ENCODE measurements at regions not wholly inside any gene's neighbourhood (a gene's known extent, or its start where the extent isn't known, plus 50 kb on each side); places are given as distances from the start of the nearest gene placed in this dataset.

GRCh38 chr2:58521803-58522554, 280.9 kb upstream of the FANCL start:
- Histone ChIP-seq H3K27me3 (no peaks in the 10 kb centered on the region), H3K36me3 (replicated peaks in 1 of 2; ENCODE audit: insufficient read depth in 1 of 2, low read depth in 2 of 2) (no peaks in the 10 kb centered on the region), H3K4me1 (peaks cover 6% of the 10 kb centered on the region), H3K4me3 (no peak overlapping the region), H3K27ac (no peak overlapping the region), H3K9me3 (no peaks in the 10 kb centered on the region)
- DNase-seq, result no peak
- WGBS, 2 donors, result 46 to 49% methylated on average over 7 of the region's 7 CpGs
- TF ChIP-seq POLR2A (IDR thresholded peaks at IDR 0.05), result no peak
- TF ChIP-seq, protein P1, sequence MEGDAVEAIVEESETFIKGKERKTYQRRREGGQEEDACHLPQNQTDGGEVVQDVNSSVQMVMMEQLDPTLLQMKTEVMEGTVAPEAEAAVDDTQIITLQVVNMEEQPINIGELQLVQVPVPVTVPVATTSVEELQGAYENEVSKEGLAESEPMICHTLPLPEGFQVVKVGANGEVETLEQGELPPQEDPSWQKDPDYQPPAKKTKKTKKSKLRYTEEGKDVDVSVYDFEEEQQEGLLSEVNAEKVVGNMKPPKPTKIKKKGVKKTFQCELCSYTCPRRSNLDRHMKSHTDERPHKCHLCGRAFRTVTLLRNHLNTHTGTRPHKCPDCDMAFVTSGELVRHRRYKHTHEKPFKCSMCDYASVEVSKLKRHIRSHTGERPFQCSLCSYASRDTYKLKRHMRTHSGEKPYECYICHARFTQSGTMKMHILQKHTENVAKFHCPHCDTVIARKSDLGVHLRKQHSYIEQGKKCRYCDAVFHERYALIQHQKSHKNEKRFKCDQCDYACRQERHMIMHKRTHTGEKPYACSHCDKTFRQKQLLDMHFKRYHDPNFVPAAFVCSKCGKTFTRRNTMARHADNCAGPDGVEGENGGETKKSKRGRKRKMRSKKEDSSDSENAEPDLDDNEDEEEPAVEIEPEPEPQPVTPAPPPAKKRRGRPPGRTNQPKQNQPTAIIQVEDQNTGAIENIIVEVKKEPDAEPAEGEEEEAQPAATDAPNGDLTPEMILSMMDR (IDR thresholded peaks at IDR 0.05), result no peak
- no peak for ATAC-seq
- intact Hi-C loops (cut with DNase I), result no loop called here

DNA sequence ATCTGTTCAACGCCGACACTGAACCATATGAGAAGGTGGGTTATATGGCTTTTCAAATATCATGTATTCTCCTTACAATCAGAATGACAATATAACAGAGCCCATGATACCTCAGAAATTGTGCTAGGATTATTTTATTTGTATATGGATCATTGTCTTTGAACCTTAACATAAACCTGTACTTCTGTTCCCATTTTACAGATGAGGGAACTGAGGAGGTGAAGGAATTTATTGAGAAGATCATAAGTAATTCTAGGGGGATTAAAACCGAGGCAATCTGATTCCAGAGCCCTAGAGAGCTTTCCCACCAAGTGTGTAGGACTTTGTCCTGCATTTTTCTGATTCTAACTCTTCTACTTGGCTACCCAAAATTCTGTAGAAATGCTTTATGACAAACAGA, 279.8 kb upstream of the FANCL start:
- H3K4me1 ChIP-seq, result peaks cover 6% of the 10 kb centered on the region
- no peak overlapping the region for H3K27ac ChIP-seq
- no peaks in the 10 kb centered on the region for H3K9me3 ChIP-seq
- no peaks in the 10 kb centered on the region for H3K27me3 ChIP-seq
- ATAC-seq (no peak), DNase-seq (no peak)
- no peak overlapping the region for H3K4me3 ChIP-seq
- WGBS, 2 donors, result 79 to 80% methylated on average over 3 of the region's 3 CpGs
- H3K36me3 ChIP-seq (replicated peaks in 1 of 2; ENCODE audit: insufficient read depth in 1 of 2, low read depth in 2 of 2), result no peaks in the 10 kb centered on the region
- TF ChIP-seq, protein P1 (IDR thresholded peaks at IDR 0.05), result no peak
- TF ChIP-seq POLR2A (IDR thresholded peaks at IDR 0.05), result no peak
- intact Hi-C loops (cut with DNase I), result no loop called here

- Histone ChIP-seq H3K4me3 (no peak overlapping the region), H3K36me3 (replicated peaks in 1 of 2; ENCODE audit: insufficient read depth in 1 of 2, low read depth in 2 of 2) (no peaks in the 10 kb centered on the region), H3K4me1 (peaks cover 6% of the 10 kb centered on the region), H3K27ac (no peak overlapping the region), H3K27me3 (no peaks in the 10 kb centered on the region), H3K9me3 (no peaks in the 10 kb centered on the region)
- no peak for ATAC-seq
- intact Hi-C loops (cut with DNase I), result no loop called here
- no peak for DNase-seq
- 90 to 94% methylated on average over 2 of the region's 2 CpGs for WGBS, 2 donors
- no peak for TF ChIP-seq POLR2A (IDR thresholded peaks at IDR 0.05)
- TF ChIP-seq, protein P1 (IDR thresholded peaks at IDR 0.05), result no peak
Measured at GRCh38 chr2:58517881-58518280, 276.8 kb upstream of the FANCL start.

DNA sequence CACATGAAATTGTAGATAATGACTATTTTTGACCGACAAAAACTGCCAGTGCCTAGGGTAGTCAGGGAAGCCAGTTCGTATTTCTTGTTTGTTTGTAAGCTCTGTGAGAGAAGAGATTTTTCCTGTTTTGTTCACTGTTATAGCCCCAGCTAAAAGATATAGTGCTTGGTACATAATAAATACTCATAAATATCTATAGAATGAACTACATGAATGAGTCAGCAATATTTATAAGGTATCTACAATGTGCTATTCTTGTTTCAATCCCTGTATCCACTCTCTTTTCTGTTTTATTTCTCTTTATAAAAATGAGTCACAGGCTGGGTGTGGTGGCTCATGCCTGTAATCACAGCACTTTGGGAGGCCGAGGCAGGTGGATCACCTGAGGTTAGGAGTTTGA, 275.6 kb upstream of the FANCL start:
- ATAC-seq, result no peak

More for the DNA sequence above, 275.6 kb upstream of the FANCL start:
- 81 to 83% methylated on average over 3 of the region's 3 CpGs for WGBS, 2 donors
- Histone ChIP-seq H3K27ac (no peak overlapping the region), H3K9me3 (no peaks in the 10 kb centered on the region), H3K36me3 (replicated peaks in 1 of 2; ENCODE audit: insufficient read depth in 1 of 2, low read depth in 2 of 2) (no peaks in the 10 kb centered on the region), H3K4me1 (no peaks in the 10 kb centered on the region), H3K27me3 (no peaks in the 10 kb centered on the region), H3K4me3 (no peak overlapping the region)
- intact Hi-C loops (cut with DNase I), result no loop called here
- TF ChIP-seq POLR2A (IDR thresholded peaks at IDR 0.05), result no peak
- TF ChIP-seq, protein P1 (IDR thresholded peaks at IDR 0.05), result no peak
- no peak for DNase-seq
